Stimulated activated CD4-positive, alpha-beta T cell treated with anti-CD3 and anti-CD28 coated beads, Interleukin-12 subunit alpha, Interleukin-12 subunit beta, amount 100 ng/mL, for 48 hours (primary cell): ENCODE measurements at regions not wholly inside any gene's neighbourhood (a gene's known extent, or its start where the extent isn't known, plus 50 kb on each side); places are given as distances from the start of the nearest gene placed in this dataset.

ENCODE experiments used
- DNase-seq, 3 donors: peaks; one replicate each; pipeline ENCODE4 v3.0.0-alpha.2; 2020; ENCODE audit warnings: low read depth in 2 of 3, low spot score in 1 of 3

- no peak for DNase-seq
Measured at GRCh38 chr15:47484997-47485396, 232.3 kb upstream of the SEMA6D start.

GRCh38 chr15:47485419-47485818 lies 231.9 kb upstream of the SEMA6D start:
- DNase-seq: no peak

- no peak for DNase-seq
Measured at GRCh38 chr15:47486040-47486439, 231.3 kb upstream of the SEMA6D start.

DNA sequence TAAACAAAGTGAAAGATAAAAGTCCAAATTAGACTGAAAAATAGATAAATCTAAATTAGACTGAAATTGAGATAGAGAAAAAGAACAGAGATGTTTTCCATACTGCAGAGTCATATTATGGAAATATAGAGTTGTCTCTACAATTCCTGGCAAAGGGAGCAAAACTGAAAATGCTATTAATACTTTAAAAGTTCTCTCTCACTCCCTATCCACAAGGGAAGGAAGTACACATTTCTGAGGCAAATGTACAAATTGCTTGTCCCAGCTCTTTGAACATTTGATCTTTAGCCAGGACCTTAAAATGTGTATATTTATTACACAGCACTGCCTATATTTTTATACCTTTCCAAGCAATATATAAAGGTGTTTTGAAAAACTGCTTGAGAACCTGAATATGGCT lies 225.1 kb upstream of the SEMA6D start:
- DNase-seq: no peak

DNA sequence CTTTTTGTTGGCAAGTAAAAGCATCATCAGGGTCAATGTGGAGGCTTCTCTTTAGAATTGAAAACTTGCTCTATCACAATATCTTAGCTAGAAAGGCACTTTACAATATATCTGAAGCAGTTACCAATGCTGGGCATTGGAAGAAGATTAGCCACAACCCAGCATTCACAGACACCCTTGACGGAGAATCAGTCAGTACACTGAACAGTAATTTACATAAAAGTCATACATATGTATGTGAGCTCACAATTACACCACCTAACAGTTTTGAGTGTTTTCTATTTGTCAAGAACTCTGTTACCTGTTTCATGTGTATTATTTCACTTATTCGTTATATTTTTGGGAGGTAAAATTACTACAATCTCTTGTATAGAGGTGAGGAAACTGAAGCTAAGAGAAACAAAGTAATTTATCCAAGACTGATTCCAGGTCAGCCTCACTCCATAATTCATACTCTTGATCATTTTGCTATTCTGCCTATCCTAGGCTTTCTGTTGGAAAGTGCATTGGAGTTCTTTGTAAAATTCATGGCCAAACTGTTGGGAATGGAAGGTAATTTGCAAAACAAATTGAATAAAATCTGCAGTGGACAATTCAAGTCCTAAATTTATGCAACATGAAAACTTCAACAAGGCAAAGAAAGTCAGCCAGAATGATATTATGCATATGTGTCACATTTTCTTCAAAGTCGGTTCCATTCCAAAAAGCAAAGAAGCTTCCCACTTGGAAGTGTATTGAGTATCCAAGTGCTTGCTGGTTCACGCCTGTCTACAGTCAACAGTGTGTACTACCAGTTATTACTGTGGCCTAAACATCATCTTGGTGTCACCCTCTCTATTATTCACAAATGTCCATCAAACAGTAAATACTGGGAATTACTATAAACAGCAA lies 223.7 kb upstream of the SEMA6D start:
- DNase-seq: no peak

DNA sequence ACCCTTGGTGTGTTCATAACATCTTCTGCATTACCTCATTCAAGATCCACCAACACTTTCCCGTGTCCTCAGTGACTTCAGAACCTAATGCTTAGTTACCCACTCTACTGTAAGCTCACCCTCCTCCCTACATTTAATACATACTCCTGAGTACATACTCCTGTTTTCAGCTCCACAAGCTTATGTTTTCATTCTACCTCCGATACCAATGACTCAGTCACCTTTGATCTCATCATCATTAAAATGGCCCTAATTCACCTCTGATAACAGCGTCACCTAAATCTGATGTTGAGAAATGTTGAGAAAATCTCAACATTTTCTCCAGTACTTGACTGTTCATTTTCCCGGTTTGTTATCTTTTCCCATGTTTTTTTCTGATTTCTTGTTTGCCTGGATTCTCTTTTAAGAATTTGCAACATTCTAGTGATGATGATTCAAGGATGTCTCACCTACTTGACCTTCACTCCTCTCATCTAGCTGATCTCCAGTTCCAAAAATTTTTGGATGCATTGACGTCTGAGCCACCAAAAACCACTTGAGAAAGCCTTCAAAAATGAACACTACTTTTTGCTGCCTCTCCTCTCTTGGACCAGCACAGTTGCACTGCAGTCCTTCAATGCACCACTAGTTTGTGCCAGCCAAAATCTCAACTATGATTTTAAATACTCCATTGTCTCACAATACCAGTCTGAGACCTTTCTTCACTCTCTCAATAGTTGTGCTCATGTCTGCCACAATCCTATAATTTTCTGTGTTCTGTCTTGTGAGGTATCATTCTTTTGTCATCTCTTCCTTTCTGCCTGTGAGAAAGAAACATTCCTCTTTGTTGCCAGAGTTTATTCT lies 220.7 kb upstream of the SEMA6D start:
- DNase-seq: no peak

DNA sequence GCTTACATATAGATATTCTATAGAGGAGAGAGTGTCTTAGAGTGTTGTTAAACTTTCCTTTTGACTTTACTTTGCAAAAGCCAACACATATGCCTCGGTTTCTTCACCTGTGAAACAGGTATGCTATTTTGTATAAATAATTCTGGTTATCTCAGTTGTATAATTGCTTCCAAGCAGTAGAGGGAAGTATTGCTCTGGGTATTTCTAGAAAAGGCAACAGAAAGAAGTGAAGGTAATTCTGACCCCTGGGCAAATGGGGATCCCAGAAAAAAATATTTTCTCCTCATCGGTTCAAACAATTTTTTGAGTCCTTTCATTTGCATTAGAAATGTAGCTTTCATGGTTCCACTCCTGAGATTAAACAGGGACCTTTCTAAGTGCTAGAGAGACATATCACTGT lies 216.5 kb upstream of the SEMA6D start:
- DNase-seq: no peak

DNA sequence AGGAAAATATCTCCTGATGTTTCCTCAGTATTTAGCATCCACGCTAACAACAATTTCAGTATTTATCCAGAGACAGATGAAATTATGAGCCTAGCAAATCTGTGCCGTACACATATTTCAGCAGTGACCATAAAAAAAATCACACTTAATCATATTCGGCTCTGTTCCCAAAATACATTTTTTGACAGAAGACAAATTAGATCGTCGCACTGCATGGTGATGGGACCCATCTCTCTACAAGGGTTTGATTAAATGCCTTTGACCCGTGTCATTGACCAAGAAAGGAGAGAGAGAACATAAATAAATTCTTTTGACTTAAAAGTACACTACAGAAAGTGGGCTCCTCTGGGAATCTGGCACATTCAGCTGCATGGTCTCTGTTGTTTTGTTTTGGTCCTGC lies 215.3 kb upstream of the SEMA6D start:
- no peak for DNase-seq

DNA sequence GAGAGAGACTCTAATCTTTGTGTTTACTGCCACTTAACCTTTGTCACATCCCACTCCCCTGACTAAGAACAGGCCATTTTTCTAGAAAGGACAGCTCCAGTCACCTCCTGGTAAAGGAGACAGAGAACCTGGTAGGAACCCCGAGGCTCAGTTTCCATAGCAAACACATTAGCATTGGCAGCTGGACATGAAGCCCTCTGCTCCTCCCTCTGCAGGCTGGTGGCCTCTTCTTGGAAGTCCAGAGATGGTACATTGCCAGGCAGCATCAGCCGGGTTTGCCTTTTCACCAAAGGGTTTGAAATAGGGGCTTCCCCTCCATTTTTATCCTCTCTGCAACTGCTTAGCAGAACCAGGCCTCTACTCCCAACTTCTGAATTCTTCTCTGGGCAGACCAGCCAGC lies 213.4 kb upstream of the SEMA6D start:
- DNase-seq: no peak

DNA sequence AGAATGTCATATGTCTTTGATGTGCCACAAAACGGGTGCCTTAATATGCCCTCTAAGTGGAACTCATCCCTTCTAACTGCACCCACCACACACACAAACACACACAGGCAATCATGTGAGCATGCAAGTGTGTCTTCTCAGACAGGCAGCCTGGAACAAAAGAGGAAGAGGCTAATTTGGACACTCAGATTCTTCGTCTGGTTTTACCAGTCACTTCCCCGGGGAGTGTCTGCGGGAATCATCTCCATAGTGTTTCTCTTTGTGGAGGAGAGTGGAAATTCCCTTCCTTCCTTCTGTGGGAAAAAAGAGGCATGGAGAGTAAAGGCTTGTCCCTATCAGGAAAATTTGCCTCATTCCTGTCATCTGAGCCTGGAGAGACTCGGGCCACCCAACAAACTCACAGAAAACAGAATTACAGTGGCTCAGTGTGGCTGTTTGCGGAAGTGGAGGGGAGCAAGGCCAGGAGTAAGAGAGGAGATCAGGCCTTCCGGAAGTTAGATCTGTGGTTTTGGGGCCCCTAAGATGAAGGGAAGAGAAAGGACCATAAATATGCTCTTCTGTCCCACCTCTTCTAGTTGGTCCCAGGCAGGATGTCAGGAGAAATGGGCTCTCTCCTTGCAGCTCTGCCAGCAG lies 212.6 kb upstream of the SEMA6D start:
- no peak for DNase-seq

- no peak for DNase-seq
Measured at GRCh38 chr15:47505712-47506328, 211.5 kb upstream of the SEMA6D start.

GRCh38 chr15:47506329-47507100 lies 210.8 kb upstream of the SEMA6D start:
- no peak for DNase-seq

GRCh38 chr15:47507221-47507985 lies 209.9 kb upstream of the SEMA6D start:
- DNase-seq: no peak

DNA sequence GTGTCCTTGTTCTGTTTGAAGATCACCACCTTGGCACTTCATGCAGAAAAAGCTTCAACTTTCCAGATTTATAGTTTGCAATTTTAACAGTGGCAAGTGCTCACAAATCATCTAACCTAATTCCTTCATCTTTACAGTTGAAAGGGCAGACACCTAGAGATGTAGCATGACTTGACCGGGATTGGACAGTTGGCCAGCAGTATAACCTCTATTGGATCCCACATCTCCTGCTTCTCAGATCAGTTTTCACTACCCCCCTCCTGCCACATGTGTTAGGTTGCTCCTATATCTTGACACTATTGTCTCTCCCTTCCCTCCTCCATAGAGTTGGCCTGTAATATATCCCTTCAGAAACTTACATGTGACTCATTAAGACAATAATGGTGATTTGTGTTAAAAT lies 206.0 kb upstream of the SEMA6D start:
- DNase-seq: no peak

DNA sequence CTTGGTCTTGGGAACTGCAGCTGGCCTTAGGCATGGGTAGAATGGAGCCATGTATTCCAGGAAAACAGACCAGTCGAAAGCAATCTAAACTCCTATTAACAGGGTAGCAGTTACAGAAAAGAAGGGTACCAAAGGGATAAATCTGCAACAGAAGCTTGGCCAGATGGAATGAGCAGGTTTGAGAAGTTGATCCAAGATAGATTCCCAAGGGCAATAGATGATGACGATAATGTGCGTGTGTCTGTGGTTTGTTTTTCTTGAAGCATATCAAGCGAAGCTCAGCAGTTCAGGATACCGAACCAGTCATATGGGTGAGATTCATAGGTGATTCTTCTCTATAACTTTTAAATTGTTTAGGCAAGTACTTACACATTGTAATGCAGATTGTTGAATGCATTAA lies 203.8 kb upstream of the SEMA6D start:
- no peak for DNase-seq

DNA sequence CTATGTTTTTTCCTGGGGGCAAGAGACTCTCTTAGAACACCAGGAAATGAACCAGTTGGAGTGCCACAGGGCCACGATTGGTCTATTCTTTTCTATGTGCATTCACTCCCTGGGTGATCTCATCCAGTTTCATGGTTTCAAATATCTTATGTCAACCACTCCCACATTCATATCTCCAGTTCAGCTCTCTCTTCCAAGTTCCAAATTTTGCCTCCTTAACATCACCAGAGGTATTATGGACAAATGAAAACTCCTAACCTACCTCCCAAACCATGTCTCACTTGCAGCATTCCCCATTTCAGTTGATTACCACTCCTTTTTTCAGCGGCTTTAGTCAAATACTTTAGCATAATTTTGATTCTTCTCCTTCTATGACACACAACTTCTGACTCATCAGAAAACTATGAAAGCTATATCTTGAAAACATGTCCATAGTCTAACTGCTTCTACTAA lies 203.1 kb upstream of the SEMA6D start:
- no peak for DNase-seq

- no peak for DNase-seq
Measured at GRCh38 chr15:47516558-47516957, 200.7 kb upstream of the SEMA6D start.

DNA sequence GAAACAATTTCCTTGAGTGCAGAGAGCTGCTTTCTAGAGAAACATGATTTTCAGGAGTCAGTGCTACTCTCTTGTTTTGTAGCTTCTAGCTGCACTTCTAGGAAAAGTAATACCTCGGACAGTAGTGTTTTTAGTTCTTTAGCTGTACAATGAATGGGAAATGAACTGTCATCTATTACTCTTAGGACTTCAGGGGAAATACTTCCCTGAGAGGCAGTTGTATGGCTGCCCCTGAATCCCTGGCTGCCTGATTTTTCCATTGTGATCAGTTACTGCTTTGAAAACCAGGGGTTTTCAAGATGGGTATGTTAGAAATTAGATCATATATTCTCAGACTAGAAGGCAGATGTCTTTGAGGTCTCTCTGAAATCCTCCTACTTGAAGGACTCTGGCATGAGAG lies 200.3 kb upstream of the SEMA6D start:
- DNase-seq: no peak

GRCh38 chr15:47517737-47518136 lies 199.6 kb upstream of the SEMA6D start:
- DNase-seq: no peak
